ENCODE measurements at regions not wholly inside any gene's neighbourhood (a gene's known extent, or its start where the extent isn't known, plus 50 kb on each side); places are given as distances from the start of the nearest gene placed in this dataset.

GRCh38 chr21:22965455-22966135 lies 1967.4 kb downstream of the NCAM2 start:
- H3K36me3 ChIP-seq, result no peaks in the 10 kb centered on the region
- no peaks in the 10 kb centered on the region for H3K9me3 ChIP-seq
- no peak overlapping the region for H3K4me3 ChIP-seq
- TF ChIP-seq CTCF (IDR thresholded peaks at IDR 0.05), result no peak
- no peak for ATAC-seq
- no peaks in the 10 kb centered on the region for H3K27me3 ChIP-seq
- FAIRE-seq, result no peak
- 42 to 60% methylated on average over 3 of the region's 3 CpGs for WGBS, 2 donors
- H3K4me1 ChIP-seq, result no peaks in the 10 kb centered on the region
- intact Hi-C loops (cut with DNase I), result no loop called here
- no peak overlapping the region for H3K27ac ChIP-seq
- no peak for DNase-seq

GRCh38 chr21:22981819-22982218 lies 1983.6 kb downstream of the NCAM2 start:
- Histone ChIP-seq H3K27ac (no peak overlapping the region), H3K27me3 (no peaks in the 10 kb centered on the region), H3K36me3 (no peaks in the 10 kb centered on the region), H3K9me3 (no peaks in the 10 kb centered on the region), H3K4me3 (no peak overlapping the region), H3K4me1 (no peaks in the 10 kb centered on the region)
- no peak for ATAC-seq
- WGBS, 2 donors, result 51 to 58% methylated on average over 4 of the region's 4 CpGs
- no peak for DNase-seq
- no peak for TF ChIP-seq CTCF (IDR thresholded peaks at IDR 0.05)
- intact Hi-C loops (cut with DNase I), result no loop called here
- no peak for FAIRE-seq

- H3K9me3 ChIP-seq, result no peaks in the 10 kb centered on the region
- no peak overlapping the region for H3K27ac ChIP-seq
- no peaks in the 10 kb centered on the region for H3K36me3 ChIP-seq
- WGBS, 2 donors, result 51 to 69% methylated on average over 4 of the region's 4 CpGs
- DNase-seq (no peak), ATAC-seq (no peak), FAIRE-seq (no peak)
- no peaks in the 10 kb centered on the region for H3K4me1 ChIP-seq
- intact Hi-C loops (cut with DNase I), result no loop called here
- no peak overlapping the region for H3K4me3 ChIP-seq
- TF ChIP-seq CTCF (IDR thresholded peaks at IDR 0.05), result no peak
- H3K27me3 ChIP-seq, result no peaks in the 10 kb centered on the region
Observed at GRCh38 chr21:22993144-22993543, 1994.9 kb downstream of the NCAM2 start.

GRCh38 chr21:22993822-22994574 lies 1995.8 kb downstream of the NCAM2 start:
- ATAC-seq (no peak), DNase-seq (no peak), FAIRE-seq (no peak)
- Histone ChIP-seq H3K36me3 (no peaks in the 10 kb centered on the region), H3K4me3 (no peak overlapping the region), H3K27ac (no peak overlapping the region), H3K9me3 (no peaks in the 10 kb centered on the region), H3K27me3 (no peaks in the 10 kb centered on the region), H3K4me1 (no peaks in the 10 kb centered on the region)
- TF ChIP-seq CTCF (IDR thresholded peaks at IDR 0.05), result no peak
- intact Hi-C loops (cut with DNase I), result no loop called here
- WGBS, 2 donors, result 75 to 82% methylated on average over 14 of the region's 14 CpGs

GRCh38 chr21:23003951-23004350 lies 2005.7 kb downstream of the NCAM2 start:
- intact Hi-C loops (cut with DNase I), result no loop called here
- no peaks in the 10 kb centered on the region for H3K27me3 ChIP-seq
- DNase-seq, result no peak
- H3K4me3 ChIP-seq, result no peak overlapping the region
- FAIRE-seq, result no peak
- H3K9me3 ChIP-seq, result no peaks in the 10 kb centered on the region
- 18 to 26% methylated on average over 5 of the region's 5 CpGs for WGBS, 2 donors
- TF ChIP-seq CTCF (IDR thresholded peaks at IDR 0.05), result no peak
- no peaks in the 10 kb centered on the region for H3K4me1 ChIP-seq
- no peak overlapping the region for H3K27ac ChIP-seq
- no peak for ATAC-seq
- no peaks in the 10 kb centered on the region for H3K36me3 ChIP-seq
